GM12878 (cell line): ENCODE measurements at regions not wholly inside any gene's neighbourhood (a gene's known extent, or its start where the extent isn't known, plus 50 kb on each side); places are given as distances from the start of the nearest gene placed in this dataset.

Experiments used
- ATF7 ChIP-seq: fragments of 450-650 bp; IDR thresholded peaks from 2 replicates; pipeline ENCODE4 v1.6.1; 2016; ENCODE audit warnings: low read depth, mild to moderate bottlenecking
- BMI1 ChIP-seq: fragments of 450-650 bp; IDR thresholded peaks from 2 replicates; pipeline ENCODE4 v1.6.1; 2016; ENCODE audit warnings: mild to moderate bottlenecking, moderate library complexity, borderline replicate concordance
- CHD1 ChIP-seq: IDR thresholded peaks from 2 replicates; pipeline ENCODE4 v1.6.1; 2012; ENCODE audit warnings: low read depth, low read length, improper control_type of control experiment
- GABPA ChIP-seq: IDR thresholded peaks from 2 replicates; pipeline ENCODE4 v1.6.1; 2014; ENCODE audit warnings: antibody characterized with exemption, low read depth, mild to moderate bottlenecking, inconsistent platforms
- GATAD2B ChIP-seq: fragments of 450-650 bp; conservative IDR thresholded peaks from 2 replicates; pipeline ENCODE4 v1.6.1; 2017; ENCODE audit warnings: low read depth, mild to moderate bottlenecking, moderate library complexity
- IRF5 ChIP-seq: fragments of 450-650 bp; IDR thresholded peaks from 2 replicates; pipeline ENCODE4 v1.6.1; 2017; ENCODE audit warnings: borderline replicate concordance
- LARP7 ChIP-seq: fragments of 450-650 bp; IDR thresholded peaks from 2 replicates; pipeline ENCODE4 v1.6.1; 2017; ENCODE audit warnings: mild to moderate bottlenecking
- NBN ChIP-seq: fragments of 450-650 bp; IDR thresholded peaks from 2 replicates; pipeline ENCODE4 v1.6.1; 2016
- NFYB ChIP-seq: IDR thresholded peaks from 2 replicates; pipeline ENCODE4 v1.6.1; 2011; ENCODE audit warnings: low read depth, mild to moderate bottlenecking, low read length, improper control_type of control experiment, moderate library complexity; ENCODE audit not compliant: insufficient read depth
- NR2C1 ChIP-seq: fragments of 450-650 bp; IDR thresholded peaks from 2 replicates; pipeline ENCODE4 v1.6.1; 2017; ENCODE audit warnings: antibody characterized with exemption, mild to moderate bottlenecking, moderate library complexity
- RUNX3 ChIP-seq: IDR thresholded peaks from 2 replicates; pipeline ENCODE4 v1.6.1; 2012; ENCODE audit warnings: low read length, inconsistent platforms
- SIN3A ChIP-seq: IDR thresholded peaks from 2 replicates; pipeline ENCODE4 v1.6.1; 2012; ENCODE audit warnings: low read depth, low read length, improper control_type of control experiment
- STAT1 ChIP-seq: fragments of 450-650 bp; conservative IDR thresholded peaks from 2 replicates; pipeline ENCODE4 v1.6.1; 2014; ENCODE audit warnings: antibody characterized with exemption, mild to moderate bottlenecking
- TF ChIP-seq, protein P1 (sequence below): IDR thresholded peaks from 2 replicates; pipeline ENCODE4 v1.6.1; 2011; ENCODE audit warnings: mild to moderate bottlenecking, low read depth, low read length, moderate library complexity; ENCODE audit not compliant: insufficient replicate concordance
- TF ChIP-seq, protein P2 (sequence below): IDR thresholded peaks from 2 replicates; pipeline ENCODE4 v1.6.1; 2012; ENCODE audit warnings: mild to moderate bottlenecking, low read depth, low read length
- TF ChIP-seq, protein P3 (sequence below): fragments of 450-650 bp; IDR thresholded peaks from 2 replicates; pipeline ENCODE4 v1.6.1; 2017; ENCODE audit warnings: mild to moderate bottlenecking, moderate library complexity

- TF ChIP-seq IRF5: no peak
- no peak for TF ChIP-seq RUNX3
- TF ChIP-seq GABPA: no peak
- TF ChIP-seq SIN3A: no peak
- TF ChIP-seq CHD1: no peak
- TF ChIP-seq GATAD2B: no peak
- TF ChIP-seq STAT1: no peak
- no peak for TF ChIP-seq NR2C1
- TF ChIP-seq LARP7: no peak
- TF ChIP-seq NFYB: no peak
- TF ChIP-seq NBN: no peak
- TF ChIP-seq ATF7: no peak
- no peak for TF ChIP-seq BMI1
- TF ChIP-seq, protein P1, sequence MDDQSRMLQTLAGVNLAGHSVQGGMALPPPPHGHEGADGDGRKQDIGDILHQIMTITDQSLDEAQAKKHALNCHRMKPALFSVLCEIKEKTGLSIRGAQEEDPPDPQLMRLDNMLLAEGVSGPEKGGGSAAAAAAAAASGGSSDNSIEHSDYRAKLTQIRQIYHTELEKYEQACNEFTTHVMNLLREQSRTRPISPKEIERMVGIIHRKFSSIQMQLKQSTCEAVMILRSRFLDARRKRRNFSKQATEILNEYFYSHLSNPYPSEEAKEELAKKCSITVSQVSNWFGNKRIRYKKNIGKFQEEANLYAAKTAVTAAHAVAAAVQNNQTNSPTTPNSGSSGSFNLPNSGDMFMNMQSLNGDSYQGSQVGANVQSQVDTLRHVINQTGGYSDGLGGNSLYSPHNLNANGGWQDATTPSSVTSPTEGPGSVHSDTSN: no peak
- TF ChIP-seq, protein P2, sequence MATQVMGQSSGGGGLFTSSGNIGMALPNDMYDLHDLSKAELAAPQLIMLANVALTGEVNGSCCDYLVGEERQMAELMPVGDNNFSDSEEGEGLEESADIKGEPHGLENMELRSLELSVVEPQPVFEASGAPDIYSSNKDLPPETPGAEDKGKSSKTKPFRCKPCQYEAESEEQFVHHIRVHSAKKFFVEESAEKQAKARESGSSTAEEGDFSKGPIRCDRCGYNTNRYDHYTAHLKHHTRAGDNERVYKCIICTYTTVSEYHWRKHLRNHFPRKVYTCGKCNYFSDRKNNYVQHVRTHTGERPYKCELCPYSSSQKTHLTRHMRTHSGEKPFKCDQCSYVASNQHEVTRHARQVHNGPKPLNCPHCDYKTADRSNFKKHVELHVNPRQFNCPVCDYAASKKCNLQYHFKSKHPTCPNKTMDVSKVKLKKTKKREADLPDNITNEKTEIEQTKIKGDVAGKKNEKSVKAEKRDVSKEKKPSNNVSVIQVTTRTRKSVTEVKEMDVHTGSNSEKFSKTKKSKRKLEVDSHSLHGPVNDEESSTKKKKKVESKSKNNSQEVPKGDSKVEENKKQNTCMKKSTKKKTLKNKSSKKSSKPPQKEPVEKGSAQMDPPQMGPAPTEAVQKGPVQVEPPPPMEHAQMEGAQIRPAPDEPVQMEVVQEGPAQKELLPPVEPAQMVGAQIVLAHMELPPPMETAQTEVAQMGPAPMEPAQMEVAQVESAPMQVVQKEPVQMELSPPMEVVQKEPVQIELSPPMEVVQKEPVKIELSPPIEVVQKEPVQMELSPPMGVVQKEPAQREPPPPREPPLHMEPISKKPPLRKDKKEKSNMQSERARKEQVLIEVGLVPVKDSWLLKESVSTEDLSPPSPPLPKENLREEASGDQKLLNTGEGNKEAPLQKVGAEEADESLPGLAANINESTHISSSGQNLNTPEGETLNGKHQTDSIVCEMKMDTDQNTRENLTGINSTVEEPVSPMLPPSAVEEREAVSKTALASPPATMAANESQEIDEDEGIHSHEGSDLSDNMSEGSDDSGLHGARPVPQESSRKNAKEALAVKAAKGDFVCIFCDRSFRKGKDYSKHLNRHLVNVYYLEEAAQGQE: no peak
- TF ChIP-seq, protein P3, sequence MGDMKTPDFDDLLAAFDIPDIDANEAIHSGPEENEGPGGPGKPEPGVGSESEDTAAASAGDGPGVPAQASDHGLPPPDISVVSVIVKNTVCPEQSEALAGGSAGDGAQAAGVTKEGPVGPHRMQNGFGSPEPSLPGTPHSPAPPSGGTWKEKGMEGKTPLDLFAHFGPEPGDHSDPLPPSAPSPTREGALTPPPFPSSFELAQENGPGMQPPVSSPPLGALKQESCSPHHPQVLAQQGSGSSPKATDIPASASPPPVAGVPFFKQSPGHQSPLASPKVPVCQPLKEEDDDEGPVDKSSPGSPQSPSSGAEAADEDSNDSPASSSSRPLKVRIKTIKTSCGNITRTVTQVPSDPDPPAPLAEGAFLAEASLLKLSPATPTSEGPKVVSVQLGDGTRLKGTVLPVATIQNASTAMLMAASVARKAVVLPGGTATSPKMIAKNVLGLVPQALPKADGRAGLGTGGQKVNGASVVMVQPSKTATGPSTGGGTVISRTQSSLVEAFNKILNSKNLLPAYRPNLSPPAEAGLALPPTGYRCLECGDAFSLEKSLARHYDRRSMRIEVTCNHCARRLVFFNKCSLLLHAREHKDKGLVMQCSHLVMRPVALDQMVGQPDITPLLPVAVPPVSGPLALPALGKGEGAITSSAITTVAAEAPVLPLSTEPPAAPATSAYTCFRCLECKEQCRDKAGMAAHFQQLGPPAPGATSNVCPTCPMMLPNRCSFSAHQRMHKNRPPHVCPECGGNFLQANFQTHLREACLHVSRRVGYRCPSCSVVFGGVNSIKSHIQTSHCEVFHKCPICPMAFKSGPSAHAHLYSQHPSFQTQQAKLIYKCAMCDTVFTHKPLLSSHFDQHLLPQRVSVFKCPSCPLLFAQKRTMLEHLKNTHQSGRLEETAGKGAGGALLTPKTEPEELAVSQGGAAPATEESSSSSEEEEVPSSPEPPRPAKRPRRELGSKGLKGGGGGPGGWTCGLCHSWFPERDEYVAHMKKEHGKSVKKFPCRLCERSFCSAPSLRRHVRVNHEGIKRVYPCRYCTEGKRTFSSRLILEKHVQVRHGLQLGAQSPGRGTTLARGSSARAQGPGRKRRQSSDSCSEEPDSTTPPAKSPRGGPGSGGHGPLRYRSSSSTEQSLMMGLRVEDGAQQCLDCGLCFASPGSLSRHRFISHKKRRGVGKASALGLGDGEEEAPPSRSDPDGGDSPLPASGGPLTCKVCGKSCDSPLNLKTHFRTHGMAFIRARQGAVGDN: no peak
- TF ChIP-seq, all 136 proteins: peak for 0
These were observed 355.8 kb downstream of the KLHL4 start (continued) for GRCh38 chrX:87873347-87873941.
